Sigmoid colon (tissue), 3 donors: ENCODE measurements at regions not wholly inside any gene's neighbourhood (a gene's known extent, or its start where the extent isn't known, plus 50 kb on each side); places are given as distances from the start of the nearest gene placed in this dataset.
"Not testable (repeated sequence)": the region's sequence is repeated elsewhere in the genome, so short reads cannot be mapped to it uniquely, and the experiment has no call there.

Source experiments
- POLR2A ChIP-seq, 2 donors: fragments of 450-650 bp; IDR thresholded peaks; one replicate each; pipeline ENCODE4 v1.6.1; 2016; ENCODE audit warnings: antibody characterized with exemption in 2 of 2, mild to moderate bottlenecking in 2 of 2, moderate library complexity in 2 of 2
- TF ChIP-seq, protein P1 (sequence below), 4 experiments: fragments of 450-650 bp in 3 of 4; fragments of 200-600 bp in 1 of 4; IDR thresholded peaks; one replicate each; pipeline ENCODE4 v1.5.1; 2016 to 2019; ENCODE audit warnings: antibody characterized with exemption in 4 of 4, mild to moderate bottlenecking in 3 of 4, moderate library complexity in 2 of 4

DNA sequence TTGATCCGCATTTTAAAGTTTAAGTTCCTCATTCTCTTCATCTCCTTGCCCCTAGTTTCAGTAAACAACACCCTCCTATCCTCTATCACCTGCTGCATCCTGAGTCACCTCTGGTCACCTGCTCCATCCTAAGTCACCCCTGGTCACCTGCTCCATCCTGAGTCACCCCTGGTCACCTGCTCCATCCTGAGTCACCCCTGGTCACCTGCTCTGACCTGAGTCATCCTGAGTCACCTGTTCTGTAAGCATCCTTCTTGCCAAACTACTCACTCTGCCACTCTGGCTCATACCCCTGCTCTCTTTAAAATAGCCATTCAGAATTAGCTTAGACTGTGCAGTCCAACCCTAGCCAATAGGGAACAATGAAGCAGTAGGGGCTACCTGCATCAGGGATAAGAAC lies 80.6 kb upstream of the CD163 start:
- TF ChIP-seq, protein P1, sequence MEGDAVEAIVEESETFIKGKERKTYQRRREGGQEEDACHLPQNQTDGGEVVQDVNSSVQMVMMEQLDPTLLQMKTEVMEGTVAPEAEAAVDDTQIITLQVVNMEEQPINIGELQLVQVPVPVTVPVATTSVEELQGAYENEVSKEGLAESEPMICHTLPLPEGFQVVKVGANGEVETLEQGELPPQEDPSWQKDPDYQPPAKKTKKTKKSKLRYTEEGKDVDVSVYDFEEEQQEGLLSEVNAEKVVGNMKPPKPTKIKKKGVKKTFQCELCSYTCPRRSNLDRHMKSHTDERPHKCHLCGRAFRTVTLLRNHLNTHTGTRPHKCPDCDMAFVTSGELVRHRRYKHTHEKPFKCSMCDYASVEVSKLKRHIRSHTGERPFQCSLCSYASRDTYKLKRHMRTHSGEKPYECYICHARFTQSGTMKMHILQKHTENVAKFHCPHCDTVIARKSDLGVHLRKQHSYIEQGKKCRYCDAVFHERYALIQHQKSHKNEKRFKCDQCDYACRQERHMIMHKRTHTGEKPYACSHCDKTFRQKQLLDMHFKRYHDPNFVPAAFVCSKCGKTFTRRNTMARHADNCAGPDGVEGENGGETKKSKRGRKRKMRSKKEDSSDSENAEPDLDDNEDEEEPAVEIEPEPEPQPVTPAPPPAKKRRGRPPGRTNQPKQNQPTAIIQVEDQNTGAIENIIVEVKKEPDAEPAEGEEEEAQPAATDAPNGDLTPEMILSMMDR (IDR thresholded peaks at IDR 0.05): not testable (repeated sequence)
- not testable (repeated sequence) for TF ChIP-seq POLR2A (IDR thresholded peaks at IDR 0.05)
